Breast epithelium (tissue), 4 donors: ENCODE measurements at regions not wholly inside any gene's neighbourhood (a gene's known extent, or its start where the extent isn't known, plus 50 kb on each side); places are given as distances from the start of the nearest gene placed in this dataset.

ENCODE experiments used
- DNase-seq, 2 donors: peaks; one replicate each; pipeline ENCODE4 v3.0.0-alpha.2; 2019; ENCODE audit warnings: low spot score in 2 of 2
- H3K27ac ChIP-seq, 2 donors: fragments of 200-600 bp; sonication (generic) in 1 of 2; one replicate each; pipeline ENCODE4 v1.5.1; 2016 to 2019; ENCODE audit warnings: mild to moderate bottlenecking in 1 of 2
- H3K27me3 ChIP-seq, 2 donors: fragments of 200-600 bp; sonication (generic) in 1 of 2; one replicate each; pipeline versions ENCODE4 v1.5.1 to v1.6.0; 2017 to 2019; ENCODE audit warnings: control low read depth in 1 of 2, mild to moderate bottlenecking in 1 of 2
- H3K36me3 ChIP-seq: fragments of 200-600 bp; one replicate; pipeline ENCODE4 v1.5.1; 2019
- H3K4me1 ChIP-seq, 2 donors: fragments of 200-600 bp; sonication (generic); one replicate each; pipeline ENCODE4 v1.5.1; 2016 to 2019; ENCODE audit warnings: control low read depth in 1 of 2
- H3K4me3 ChIP-seq, 3 donors: fragments of 200-600 bp; sonication (generic); 1 replicate in 2 of 3; 2 replicates in 1 of 3; pipeline ENCODE4 v1.5.1; 2016 to 2019; ENCODE audit warnings: mild to moderate bottlenecking in 3 of 3, moderate library complexity in 2 of 3
- H3K9me3 ChIP-seq, 2 donors: fragments of 200-600 bp; sonication (generic) in 1 of 2; one replicate each; pipeline ENCODE4 v1.5.1; 2016 to 2019; ENCODE audit warnings: control low read depth in 1 of 2
- CTCF ChIP-seq, 3 donors: fragments of 450-650 bp; IDR thresholded peaks; one replicate each; pipeline ENCODE4 v1.5.1; 2016 to 2017; ENCODE audit warnings: antibody characterized with exemption in 3 of 3, mild to moderate bottlenecking in 3 of 3, moderate library complexity in 3 of 3
- POLR2A ChIP-seq: fragments of 450-650 bp; IDR thresholded peaks from one replicate; pipeline ENCODE4 v1.6.1; 2016; ENCODE audit warnings: antibody characterized with exemption, mild to moderate bottlenecking, moderate library complexity
- POLR2AphosphoS5 ChIP-seq, 3 donors: sonication (generic); formaldehyde crosslinking; IDR thresholded peaks; one replicate each; pipeline ENCODE4 v1.6.1; 2017; ENCODE audit warnings: antibody characterized with exemption in 3 of 3
- intact Hi-C: fragments of 100-400 bp; cut with DNase I; formaldehyde crosslinking; loops from one replicate; pipeline ENCODE4 v1.15.1; 2023; ENCODE audit warnings: low total_unique reads

GRCh38 chr1:219790834-219791615 lies 137.3 kb downstream of the SLC30A10 start:
- no peak overlapping the region for H3K27ac ChIP-seq
- no peaks in the 10 kb centered on the region for H3K4me1 ChIP-seq
- H3K4me3 ChIP-seq = no peak overlapping the region
- TF ChIP-seq CTCF (IDR thresholded peaks at IDR 0.05) (no peak), POLR2AphosphoS5 (IDR thresholded peaks at IDR 0.05) (no peak), POLR2A (no peak)
- no peaks in the 10 kb centered on the region for H3K36me3 ChIP-seq
- H3K27me3 ChIP-seq = no peaks in the 10 kb centered on the region
- no peaks in the 10 kb centered on the region for H3K9me3 ChIP-seq
- no peak for DNase-seq
- intact Hi-C loops = no loop called here

- intact Hi-C loops = no loop called here
- TF ChIP-seq CTCF (IDR thresholded peaks at IDR 0.05) (no peak), POLR2A (no peak), POLR2AphosphoS5 (IDR thresholded peaks at IDR 0.05) (no peak)
- Histone ChIP-seq H3K36me3 (no peaks in the 10 kb centered on the region), H3K27me3 (no peaks in the 10 kb centered on the region), H3K27ac (no peak overlapping the region), H3K9me3 (no peaks in the 10 kb centered on the region), H3K4me1 (no peaks in the 10 kb centered on the region), H3K4me3 (no peak overlapping the region)
- DNase-seq = no peak
Measured at GRCh38 chr1:219788700-219789099, 139.7 kb downstream of the SLC30A10 start.

- DNase-seq = no peak
- intact Hi-C loops = no loop called here
- TF ChIP-seq POLR2A (no peak), CTCF (IDR thresholded peaks at IDR 0.05) (no peak), POLR2AphosphoS5 (IDR thresholded peaks at IDR 0.05) (no peak)
- Histone ChIP-seq H3K4me3 (no peak overlapping the region), H3K4me1 (no peaks in the 10 kb centered on the region), H3K9me3 (no peaks in the 10 kb centered on the region), H3K27me3 (no peaks in the 10 kb centered on the region), H3K27ac (no peak overlapping the region), H3K36me3 (no peaks in the 10 kb centered on the region)
Measured at GRCh38 chr1:219788091-219788490, 140.3 kb downstream of the SLC30A10 start.

GRCh38 chr1:219784660-219785381 lies 143.5 kb downstream of the SLC30A10 start:
- H3K36me3 ChIP-seq = no peaks in the 10 kb centered on the region
- no peak for DNase-seq
- no peaks in the 10 kb centered on the region for H3K27me3 ChIP-seq
- TF ChIP-seq CTCF (IDR thresholded peaks at IDR 0.05) (no peak), POLR2AphosphoS5 (IDR thresholded peaks at IDR 0.05) (no peak), POLR2A (no peak)
- H3K27ac ChIP-seq = no peak overlapping the region
- H3K4me1 ChIP-seq = no peaks in the 10 kb centered on the region
- H3K4me3 ChIP-seq = no peak overlapping the region
- intact Hi-C loops = no loop called here
- H3K9me3 ChIP-seq = no peaks in the 10 kb centered on the region

GRCh38 chr1:219783605-219784235 lies 144.6 kb downstream of the SLC30A10 start:
- TF ChIP-seq POLR2AphosphoS5 (IDR thresholded peaks at IDR 0.05) = no peak
- no peak for TF ChIP-seq POLR2A
- TF ChIP-seq CTCF (IDR thresholded peaks at IDR 0.05) = no peak
- no peak overlapping the region for H3K27ac ChIP-seq
- H3K27me3 ChIP-seq = no peaks in the 10 kb centered on the region
- no peaks in the 10 kb centered on the region for H3K4me1 ChIP-seq
- H3K4me3 ChIP-seq = no peak overlapping the region
- no peak for DNase-seq
- no peaks in the 10 kb centered on the region for H3K36me3 ChIP-seq
- H3K9me3 ChIP-seq = no peaks in the 10 kb centered on the region
- intact Hi-C loops = no loop called here
